Posterior vena cava (tissue), 2 donors: ENCODE measurements at regions not wholly inside any gene's neighbourhood (a gene's known extent, or its start where the extent isn't known, plus 50 kb on each side); places are given as distances from the start of the nearest gene placed in this dataset.
"Not testable (repeated sequence)": the region's sequence is repeated elsewhere in the genome, so short reads cannot be mapped to it uniquely, and the experiment has no call there.

Experiments used
- DNase-seq: peaks from one replicate; pipeline ENCODE4 v3.0.0-alpha.2; 2020; ENCODE audit warnings: low spot score
- intact Hi-C, 2 donors: fragments of 100-400 bp; cut with DNase I; formaldehyde crosslinking; loops; one replicate each; pipeline versions ENCODE4 v1.14.1 to v1.14.2; 2022 to 2023
- donor health status: DM: yes; HTN: yes; CAD: no.
- donor health status: DM: yes; HTN: yes; CAD: no.

DNA sequence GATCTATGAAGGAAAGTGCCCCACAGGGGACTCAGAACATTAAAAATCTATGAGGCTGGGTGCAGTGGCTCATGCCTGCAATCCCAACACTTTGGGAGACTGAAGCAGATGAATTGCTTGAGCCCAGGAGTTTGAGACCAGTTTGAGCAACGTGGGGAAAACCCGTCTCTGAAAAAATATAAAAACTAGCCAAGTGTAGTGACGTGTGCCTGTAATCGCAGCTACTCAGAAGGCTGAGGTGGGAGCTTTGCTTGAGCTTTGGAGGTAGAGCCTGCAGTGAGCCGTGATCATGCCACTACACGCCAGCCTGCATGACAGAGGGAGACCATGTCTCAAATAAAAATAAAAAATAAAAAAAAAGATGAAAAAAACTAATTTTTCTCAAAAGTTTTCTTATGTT lies 1070.6 kb downstream of the PCDH9 start:
- DNase-seq = no peak
- intact Hi-C loops = no loop called here

DNA sequence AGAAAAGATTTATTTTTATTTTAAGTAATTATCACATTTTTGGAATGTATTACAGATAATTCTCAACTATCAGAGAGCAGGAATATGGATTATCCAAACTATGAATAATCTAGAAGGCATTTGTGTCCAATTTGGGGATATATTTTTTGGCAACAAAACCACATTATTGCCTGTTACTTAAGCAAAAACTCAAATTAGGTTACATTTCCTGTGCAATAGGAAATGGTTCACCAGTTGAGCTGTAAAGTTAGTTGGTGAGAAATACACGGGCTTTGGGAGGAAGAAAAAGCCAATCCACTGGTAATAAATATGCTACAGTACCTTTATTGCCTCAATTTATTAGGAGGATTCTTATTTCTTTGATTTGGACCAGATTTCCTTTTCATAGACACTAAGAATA lies 1075.2 kb downstream of the PCDH9 start:
- intact Hi-C loops = no loop called here
- no peak for DNase-seq

DNA sequence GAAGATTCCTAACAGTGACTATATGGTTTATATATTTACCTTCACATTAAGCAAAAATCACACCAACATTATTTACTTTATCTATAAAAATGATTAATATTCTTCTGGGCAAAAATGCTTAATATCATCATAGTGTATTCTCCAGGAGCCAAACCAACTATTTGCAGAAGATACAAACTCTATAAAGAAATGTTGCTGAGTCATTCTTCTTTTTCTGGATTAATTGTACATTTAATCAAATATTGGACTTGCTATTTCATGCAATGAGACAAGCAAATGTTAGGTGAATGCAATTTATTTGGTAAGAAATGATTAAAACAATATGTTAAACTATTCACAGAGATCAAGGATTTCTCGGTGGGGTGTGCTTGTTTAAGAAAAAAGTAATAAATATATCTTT lies 1075.8 kb downstream of the PCDH9 start:
- DNase-seq = no peak
- intact Hi-C loops = no loop called here

DNA sequence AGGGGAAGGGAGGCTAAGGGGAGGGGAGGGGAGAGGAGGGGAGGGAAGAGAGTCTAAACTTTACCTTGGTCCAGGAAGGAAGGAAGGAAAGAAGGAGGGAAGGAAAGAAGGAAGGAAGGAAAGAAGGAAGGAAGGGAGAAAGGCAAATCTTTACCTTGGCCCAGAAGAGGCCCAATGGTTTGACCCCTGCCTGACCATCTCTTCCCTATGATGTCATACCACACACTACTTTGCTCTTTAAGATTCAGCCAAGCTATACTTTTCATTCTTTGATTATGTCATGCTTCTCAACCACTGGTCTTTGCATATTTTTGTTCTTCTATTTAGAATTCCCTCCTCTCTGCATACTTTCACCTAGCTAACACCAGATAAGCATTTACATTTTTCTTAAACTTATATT lies 1077.5 kb downstream of the PCDH9 start:
- DNase-seq = no peak
- intact Hi-C loops = no loop called here

DNA sequence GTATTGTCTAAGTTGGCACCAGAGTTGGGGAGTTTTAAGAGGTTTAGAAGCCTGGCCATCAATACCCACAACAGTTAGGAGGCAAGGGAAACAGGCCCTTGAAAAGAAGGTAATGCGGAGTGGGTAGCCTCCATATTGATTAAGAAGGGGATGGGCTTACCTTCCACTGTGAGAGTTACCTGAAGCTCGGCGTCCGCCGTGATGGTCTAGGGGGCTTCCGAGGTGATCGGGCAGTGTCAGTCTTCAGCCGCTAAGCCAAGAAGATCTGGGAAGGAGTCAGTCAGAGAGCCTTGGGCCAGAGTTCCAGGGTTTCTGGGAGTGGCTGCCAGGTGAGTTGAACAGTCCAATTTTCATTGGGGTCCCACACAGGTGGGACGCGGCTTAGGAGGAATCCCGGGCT lies 1085.8 kb downstream of the PCDH9 start:
- DNase-seq, intact Hi-C loops: not testable (repeated sequence)

DNA sequence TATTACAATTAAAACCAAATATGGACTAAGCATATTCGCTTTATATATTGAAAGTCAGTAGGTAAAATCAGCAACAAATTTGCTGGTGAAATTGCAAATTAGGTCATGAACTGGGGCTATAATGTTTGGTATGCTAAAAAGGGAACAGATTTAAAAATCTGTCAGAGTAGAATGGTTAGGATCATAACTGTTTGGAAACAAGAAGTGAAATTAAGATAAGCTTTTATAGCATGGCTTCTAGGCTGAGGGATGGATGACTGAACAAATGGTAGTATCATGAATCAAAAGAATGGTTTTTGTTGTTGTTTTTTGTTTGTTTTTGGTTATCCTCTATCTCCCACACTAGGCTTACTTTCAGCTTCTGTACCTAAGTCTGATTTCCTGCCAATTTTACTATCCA lies 1090.4 kb downstream of the PCDH9 start:
- no peak for DNase-seq
- intact Hi-C loops = no loop called here

DNA sequence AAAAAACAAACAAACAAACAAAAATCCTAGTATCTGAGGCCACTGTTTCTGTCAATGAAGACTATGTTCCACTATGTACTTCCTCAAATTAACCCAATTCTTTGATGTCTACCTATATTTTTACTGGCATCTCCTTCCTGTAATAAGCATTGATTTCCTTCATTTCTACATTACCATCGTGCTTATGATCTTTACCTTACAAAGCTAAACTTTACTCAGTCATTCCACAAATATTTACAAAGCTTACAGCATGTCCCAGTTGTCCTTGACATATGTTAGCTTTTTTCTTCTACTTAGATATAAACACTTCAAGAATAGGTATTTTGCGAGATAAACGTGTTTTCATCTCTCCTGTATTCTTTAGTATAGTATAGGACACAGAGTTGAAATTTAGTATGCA lies 1090.9 kb downstream of the PCDH9 start:
- intact Hi-C loops = no loop called here
- DNase-seq = no peak

DNA sequence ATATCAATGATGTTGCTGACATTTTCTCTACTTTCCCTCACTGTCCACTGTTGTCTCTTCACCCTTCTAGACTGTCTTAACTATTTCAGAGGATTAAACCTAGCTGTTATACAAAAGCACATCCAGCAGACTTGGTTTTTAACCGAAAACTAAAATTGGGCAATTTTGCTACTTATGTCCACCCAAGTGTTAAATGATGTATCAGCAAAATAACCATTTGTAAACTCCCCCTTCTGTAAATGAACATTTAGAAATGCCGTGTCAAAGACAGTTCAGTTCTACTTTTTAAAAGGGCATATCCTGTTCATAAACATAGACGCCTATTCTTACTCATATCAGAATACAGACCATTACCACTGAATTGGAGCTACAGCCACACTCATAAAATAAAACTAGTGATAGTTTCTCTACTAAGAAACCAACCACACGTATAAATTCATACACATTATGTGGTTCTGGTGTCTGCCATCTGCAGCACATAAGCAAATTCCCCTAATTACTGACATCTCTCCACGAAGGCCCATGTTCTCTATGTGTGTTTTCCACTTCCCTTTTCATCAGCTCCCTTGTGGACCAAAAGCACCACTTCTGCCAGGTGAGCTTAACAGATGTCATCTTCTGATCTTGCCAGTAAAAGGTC lies 1091.8 kb downstream of the PCDH9 start:
- DNase-seq = no peak
- intact Hi-C loops = no loop called here

DNA sequence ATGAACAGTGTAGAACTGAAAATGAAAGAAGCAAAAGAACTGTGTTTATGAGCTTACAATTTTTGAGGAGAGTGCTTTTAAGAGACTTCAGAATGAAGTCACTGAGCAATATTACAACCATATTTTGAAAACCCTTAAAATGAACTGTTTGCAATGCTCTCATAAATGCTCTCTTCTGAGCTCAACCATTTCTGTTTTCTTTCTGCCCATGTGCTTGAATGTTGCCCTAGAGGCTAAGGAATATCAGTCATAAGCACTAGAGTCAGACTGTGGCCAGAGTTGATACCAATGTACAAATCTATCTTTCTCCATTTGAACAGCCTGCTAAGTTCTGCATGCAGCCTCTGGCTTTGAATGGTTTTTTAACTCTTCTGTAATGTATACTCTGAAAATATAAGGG lies 1092.8 kb downstream of the PCDH9 start:
- intact Hi-C loops = no loop called here
- DNase-seq = no peak

DNA sequence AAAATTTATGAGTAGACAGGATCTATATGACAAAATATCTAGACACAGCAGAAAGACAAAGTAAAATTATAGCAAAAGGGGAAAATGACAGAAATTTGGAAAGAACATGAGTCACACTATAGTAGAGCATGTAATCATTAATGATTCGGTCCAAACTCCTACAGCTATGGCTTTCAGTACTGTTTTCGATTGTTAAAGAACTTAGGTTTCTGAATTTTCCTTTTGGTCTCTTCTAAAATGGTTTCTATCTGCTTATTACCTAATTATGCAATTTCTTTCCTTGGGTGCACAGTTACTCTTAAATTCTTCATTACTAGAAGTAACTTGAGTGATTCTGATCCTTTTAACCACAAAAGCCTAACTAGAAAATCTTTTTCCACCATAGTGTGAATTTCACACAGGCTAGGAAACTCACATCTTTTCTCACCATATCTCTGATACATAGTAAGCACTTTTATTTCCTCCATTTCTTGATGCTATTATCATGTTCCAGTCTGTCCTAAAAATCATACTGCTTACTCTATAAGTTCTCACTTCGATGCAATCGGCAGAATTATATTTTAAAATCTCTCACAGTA lies 1101.4 kb downstream of the PCDH9 start:
- no peak for DNase-seq
- intact Hi-C loops = no loop called here

DNA sequence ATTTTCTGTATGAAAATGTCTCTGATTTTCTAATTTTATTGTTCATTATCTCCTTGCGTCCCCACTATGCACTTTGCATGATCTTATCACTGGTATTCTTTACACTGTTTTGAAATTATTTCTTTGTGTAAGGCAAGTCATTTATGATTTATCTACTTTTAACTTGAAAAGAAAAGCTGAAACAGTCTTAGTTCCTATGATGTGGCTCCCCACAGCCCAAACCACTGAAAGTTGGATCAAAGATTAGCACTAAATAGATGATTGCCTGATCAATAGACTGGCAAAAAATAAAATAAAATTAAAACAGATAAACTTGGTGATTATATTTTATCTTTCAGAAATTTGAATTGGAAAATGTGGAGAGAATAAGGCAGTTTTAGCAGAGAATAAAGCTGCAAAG lies 1101.9 kb downstream of the PCDH9 start:
- no peak for DNase-seq
- intact Hi-C loops = no loop called here

DNA sequence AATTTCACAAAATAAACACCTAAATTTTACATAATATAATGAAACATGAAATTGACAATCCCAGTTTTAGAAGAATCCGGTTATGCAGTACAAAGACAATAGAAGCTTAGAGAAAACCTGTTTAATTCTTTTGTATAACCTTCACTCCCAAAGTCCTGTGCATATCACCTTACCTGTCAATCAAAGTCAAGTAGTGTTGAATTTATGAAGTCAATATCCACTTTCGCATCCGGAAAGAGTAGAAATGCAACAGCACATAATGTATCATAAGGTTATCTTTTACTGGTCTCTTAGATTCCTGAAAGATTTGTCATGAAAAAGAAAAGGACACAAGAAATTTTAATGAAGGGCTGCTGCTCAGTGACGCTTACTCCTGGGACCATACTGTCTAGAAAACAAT lies 1112.6 kb downstream of the PCDH9 start:
- no peak for DNase-seq
- intact Hi-C loops = loop anchor here in 1 of 2 donors (2.0 kb wide), 1 partner anchor 51 kb away; no protein-coding TSS in a partner anchor

DNA sequence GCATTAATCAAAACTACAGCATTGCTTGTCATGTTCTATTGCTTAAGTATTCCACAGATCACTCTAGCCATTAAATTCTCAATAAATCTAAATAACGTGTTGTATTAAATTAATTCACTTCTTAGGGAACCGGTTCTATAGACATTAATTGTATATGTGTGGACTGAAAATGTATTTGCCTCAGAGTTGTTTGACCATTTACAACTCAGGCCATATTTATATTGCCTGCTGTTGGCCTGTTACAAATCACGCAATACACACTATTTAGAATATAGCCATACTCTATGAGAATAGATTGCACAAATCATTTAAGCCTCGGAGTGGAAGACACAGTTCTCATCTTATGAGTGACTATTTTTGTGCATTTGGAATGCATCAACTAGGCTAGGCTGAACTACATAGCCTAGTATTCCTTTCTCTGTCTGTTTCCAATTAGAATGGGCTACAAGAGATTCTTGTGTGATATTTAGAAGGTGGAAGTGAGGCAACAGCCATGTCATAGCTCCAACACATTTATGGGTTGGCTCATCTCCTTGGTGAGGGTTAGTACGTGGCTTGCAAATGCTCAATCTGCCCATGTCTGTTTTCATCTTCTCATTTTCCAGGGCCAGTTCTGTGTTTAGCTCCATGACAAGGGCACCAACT lies 1116.1 kb downstream of the PCDH9 start:
- no peak for DNase-seq
- intact Hi-C loops = no loop called here

DNA sequence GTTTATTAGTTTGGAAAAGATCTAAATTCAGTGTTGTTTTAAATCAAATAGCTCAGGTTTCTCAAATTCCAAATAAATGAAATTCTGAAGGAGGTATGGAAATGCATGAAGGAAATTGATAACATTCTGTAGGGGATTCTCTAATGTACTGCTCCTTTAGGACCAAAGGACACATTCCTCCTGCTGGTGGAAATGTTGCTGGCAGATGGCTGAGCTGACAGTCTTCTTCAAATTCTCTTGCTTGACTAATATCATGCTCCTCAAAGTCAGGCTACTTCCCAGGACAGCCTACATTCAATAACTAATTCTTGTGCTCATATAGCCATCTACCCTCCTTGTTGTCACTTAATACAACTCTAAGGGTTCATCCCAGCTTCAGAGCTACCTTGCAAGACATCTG lies 1118.5 kb downstream of the PCDH9 start:
- no peak for DNase-seq
- intact Hi-C loops = no loop called here

DNA sequence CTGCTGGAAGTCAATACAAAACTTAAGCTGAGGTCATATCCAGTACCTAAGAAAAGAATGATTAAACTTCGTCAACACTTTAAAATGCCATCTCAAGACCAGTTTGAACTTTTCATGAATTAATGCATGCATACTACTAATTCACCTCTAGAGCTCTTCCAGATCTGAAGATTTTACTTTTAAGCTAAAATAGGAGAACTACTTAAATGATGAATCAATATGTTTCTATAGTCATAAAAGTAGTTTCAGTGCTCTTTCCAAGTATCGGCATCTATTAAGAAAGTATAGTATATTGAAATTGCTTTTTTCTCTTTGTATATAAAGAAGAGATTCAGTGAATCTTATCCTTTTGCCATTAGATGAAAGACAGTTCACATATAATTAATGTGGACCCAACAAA lies 1123.9 kb downstream of the PCDH9 start:
- intact Hi-C loops = no loop called here
- no peak for DNase-seq

DNA sequence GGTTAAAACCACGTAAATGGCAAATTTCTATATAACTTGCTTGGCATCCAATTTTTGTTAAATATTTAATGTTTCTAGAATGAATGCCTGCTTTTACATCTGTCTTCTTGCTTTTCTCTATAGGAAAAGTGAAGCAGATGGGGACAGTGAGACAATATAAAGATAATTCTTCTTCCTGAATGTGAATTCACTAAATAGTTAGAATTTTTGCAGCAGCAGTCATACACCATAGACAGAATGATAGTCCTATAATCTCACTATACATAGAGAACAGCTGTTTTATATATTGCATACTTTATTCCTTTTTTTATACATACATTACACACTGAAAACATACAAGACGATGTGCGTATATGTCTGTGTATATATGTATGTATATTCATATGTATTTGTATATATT lies 1127.3 kb downstream of the PCDH9 start:
- DNase-seq = no peak
- intact Hi-C loops = no loop called here

DNA sequence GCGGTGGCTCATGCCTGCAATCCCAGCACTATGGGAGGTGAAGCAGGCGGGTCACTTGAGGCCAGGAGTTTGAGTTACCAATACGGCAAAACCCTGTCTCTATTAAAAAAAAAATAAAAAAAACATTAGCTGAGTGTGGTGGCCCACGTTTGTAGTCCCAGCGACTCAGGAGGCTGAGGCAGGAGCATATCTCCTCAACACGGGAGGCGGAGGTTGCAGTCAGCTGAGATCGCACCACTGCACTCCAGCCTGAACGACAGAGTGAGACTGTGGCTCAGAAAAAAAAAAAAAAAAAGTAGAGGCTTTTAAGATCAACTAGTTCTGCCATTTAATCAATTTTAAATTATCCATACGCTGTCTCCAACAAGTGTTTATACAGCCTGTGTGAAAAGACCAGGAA lies 1130.3 kb downstream of the PCDH9 start:
- intact Hi-C loops = no loop called here
- no peak for DNase-seq

DNA sequence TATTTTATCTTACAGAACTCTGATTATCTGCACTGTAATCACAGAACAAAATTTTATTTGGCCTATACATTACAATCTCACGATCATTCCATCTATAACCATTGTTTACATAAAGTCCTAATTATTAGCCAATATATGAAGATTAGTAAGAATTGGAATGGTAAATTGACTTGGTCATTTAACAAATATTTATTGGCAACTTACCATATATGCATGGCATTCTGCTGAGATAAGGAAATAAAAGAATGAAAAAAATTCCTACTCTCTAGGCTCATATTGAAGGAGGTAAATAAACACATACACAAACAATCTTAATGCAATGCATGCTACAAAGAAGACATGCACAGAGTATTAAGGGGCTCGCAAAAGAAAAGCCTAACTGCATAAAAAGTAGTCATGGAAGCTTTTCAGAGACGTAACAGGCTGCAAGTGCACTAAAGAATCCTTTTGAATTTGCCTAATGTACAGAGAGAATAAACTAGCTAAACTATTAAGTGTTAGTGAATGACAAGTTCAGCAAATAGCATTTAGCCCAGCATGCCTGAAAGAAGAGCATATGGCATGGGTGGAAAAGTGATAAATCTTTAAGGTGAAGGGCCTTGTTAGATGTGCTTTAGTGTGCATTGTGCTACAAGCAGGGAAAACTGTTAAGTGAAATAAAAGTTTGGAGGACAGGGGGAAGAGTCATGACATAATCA lies 1131.1 kb downstream of the PCDH9 start:
- intact Hi-C loops = no loop called here
- DNase-seq = no peak

DNA sequence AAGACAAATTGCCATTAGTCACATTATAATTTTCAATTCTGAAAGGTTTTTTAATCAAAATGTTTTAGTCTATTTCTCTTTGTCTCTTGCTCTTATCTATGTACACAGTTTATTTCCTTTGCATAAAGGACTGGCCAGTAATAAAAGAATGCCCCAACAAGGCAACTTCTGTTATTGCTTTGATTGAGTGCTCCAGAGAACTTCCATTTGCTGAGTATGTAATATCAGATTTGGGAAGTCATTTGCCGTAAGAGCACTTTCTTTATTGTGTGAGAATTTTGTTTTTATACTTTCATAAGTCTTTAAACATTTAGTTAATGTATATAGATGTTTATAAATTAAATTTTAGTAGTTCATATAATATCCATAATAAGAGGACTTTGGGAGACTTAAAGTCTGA lies 1140.4 kb downstream of the PCDH9 start:
- intact Hi-C loops = no loop called here
- no peak for DNase-seq

DNA sequence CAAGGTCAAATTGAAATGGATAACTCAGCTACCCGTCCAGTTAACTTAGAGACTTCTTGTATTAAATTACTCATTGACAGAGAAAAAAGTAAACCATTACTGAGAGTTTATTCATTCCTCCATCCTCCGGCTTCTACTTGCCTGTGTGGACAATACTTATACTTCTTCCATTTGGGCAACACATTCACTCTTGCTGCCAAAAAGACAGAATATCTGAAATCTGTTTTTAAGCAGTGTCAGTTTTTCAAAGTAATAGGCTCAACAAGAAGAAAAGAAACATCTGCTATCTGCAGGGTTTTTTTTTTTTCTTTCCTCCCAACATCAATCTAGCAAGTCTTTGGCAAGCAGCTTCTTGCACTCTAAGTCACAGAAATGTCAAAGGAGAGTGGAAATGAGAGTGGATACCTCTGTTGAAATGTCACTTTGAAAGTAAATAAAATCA lies 1142.8 kb downstream of the PCDH9 start:
- no peak for DNase-seq
- intact Hi-C loops = no loop called here
